GM21360 (cell line): ENCODE measurements at regions not wholly inside any gene's neighbourhood (a gene's known extent, or its start where the extent isn't known, plus 50 kb on each side); places are given as distances from the start of the nearest gene placed in this dataset.
"Not testable (repeated sequence)": the region's sequence is repeated elsewhere in the genome, so short reads cannot be mapped to it uniquely, and the experiment has no call there.

ENCODE experiments used
- ATAC-seq: cut with Tn5 transposase; IDR thresholded peaks from one replicate; pipeline ENCODE4 v1.9.1; 2021; ENCODE audit warnings: mild to moderate bottlenecking, moderate library complexity; ENCODE audit not compliant: unreplicated experiment

- no peak for ATAC-seq
Measured at GRCh38 chr21:35713914-35714313, 346.4 kb downstream of the SETD4 start.

DNA sequence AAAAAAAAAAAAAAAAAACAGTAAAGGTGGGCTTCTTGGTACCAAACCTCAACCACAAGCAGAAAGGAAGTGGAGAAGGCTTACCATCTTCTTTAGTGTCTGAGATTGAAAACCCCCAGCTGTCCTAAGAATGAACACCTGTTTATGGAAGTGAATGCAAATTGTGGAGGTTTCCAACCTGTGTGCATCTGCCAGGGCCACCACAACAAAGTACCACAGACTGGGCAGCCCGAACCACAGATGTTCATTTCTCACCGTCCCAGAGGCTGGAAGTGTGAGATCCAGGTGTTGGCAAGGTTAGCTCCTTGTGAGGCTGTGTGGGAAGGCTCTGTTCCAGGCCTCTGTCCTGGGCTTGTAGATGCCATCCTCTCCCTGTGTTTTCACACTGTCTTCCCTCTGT is 348.7 kb downstream of the SETD4 start:
- ATAC-seq = no peak

DNA sequence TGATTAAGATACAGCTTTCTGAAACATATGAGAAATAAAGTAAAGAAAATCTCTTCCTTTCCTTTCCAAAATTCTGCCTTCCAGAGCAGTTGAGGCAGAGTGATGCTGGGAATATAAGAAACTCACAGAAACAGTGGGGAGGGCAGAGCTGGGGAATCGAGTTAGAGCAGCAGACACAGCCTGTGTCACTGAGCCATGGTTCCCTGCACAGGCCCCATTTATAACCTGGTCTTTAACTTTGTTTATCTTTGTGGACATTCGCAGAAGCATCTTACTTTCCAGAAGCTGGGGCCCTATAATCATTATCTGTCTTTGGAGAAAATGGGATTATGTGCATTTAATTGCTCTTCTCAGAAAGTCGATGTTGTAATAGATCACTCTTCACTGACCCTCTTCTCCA is 349.1 kb downstream of the SETD4 start:
- ATAC-seq = no peak

DNA sequence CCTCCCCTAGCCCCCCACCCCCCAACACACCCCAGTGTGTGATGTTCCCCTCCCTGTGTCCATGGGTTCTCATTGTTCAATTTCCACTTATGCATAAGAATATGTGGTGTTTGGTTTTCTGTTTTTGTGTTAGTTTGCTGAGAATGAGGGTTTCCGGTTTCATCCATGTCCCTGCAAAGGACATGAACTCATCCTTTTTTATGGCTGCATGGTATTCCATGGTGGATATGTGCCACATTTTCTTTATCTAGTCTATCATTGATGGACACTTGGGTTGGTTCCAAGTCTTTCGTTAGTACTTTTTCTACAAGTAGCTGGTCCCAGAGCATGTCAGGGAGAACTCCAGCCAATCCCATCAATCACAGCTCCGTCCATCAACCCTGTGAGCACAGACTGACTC is 350.3 kb downstream of the SETD4 start:
- not testable (repeated sequence) for ATAC-seq

- ATAC-seq = no peak
Measured at GRCh38 chr21:35705888-35706287, 354.4 kb downstream of the SETD4 start.

DNA sequence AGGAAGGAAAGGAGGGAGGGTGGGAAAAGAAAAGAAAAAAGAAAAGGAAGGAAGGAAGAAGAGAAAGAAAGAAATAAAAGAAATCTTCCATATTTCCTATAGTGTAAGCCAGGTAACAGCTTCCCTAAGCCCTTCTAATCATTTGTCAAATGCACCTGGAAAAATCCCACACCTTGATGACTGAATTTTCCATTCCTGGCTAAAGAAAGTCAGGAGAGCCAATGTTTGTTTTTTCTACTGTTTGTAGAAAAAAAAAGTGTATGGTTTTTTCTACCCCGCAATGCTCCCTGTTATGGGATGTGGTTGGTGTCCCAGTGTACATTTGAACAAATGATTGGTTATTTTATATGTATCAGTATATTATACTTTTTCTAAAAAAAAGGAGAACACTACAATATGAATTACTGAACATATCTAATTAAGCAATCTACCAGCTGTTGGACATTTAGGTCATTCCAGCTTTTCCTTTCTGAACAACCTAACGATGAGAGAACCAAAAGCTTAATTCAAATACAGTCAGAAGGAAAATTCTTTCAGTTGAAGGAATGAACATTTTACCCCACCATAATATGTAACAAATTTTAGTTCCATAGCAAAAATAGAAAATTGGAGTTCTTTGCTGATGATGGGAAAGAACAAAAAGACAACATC is 355.0 kb downstream of the SETD4 start:
- no peak for ATAC-seq

DNA sequence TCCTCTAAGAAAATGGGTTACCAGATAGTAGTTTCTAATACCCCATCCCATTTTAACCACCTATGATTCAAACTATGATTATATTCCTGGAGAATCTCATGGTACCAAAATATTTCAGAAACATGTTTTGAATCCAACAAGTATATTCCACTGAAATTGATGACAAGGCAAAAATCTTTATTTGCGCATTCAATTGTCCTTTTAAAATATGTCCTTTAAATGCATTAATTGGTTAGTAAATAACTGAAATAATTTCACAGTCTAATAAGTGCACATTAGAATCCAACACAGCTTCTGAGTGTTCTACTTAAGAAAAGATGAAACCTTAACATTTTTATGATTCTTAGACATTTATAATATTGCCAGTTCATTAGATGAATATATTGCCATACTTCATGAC is 356.6 kb downstream of the SETD4 start:
- ATAC-seq = no peak

DNA sequence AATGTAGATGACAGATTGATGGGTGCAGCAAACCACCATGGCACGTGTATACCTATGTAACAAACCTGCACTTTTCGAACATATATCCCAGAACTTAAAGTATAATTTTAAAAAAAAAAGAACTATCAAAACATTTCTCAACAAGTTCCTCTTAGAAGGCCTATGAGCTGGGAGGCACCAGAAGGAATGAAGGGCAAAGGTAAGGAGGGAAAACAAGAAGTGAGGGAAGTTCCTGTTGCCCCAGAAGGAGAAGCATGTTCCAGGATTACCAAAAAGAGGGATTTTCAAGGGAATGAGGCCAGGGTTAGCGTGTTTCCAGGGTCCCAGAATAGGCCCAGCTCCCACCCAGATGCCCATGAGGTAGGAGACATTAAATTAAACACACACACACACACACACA is 361.0 kb downstream of the SETD4 start:
- ATAC-seq = no peak

GRCh38 chr21:35697321-35697808 is 363.0 kb downstream of the SETD4 start:
- ATAC-seq = no peak

GRCh38 chr21:35696644-35697043 is 363.7 kb downstream of the SETD4 start:
- no peak for ATAC-seq

GRCh38 chr21:35692311-35692710 is 368.0 kb downstream of the SETD4 start:
- ATAC-seq = no peak

- ATAC-seq = no peak
Measured at GRCh38 chr21:35690436-35690835, 369.9 kb downstream of the SETD4 start.

DNA sequence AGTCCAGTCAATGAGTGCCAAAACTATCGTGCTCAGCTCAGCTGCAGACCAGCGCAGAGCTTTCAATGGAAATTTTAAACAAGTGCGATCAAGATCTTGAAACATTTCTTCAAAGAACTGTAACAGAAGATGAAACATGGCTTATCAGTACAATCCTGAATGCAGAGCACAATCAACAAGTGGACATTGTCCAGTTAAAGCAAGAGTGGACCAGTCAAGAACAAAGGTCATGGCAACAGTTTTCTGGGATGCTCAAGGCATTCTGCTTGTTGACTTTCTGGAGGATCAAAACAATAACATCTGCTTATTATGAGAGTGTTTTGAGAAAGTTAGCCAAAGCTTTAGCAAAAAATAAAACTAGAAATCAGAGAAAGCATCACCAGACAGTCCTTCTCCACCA is 374.2 kb downstream of the SETD4 start:
- ATAC-seq = no peak

- ATAC-seq = no peak
Measured at GRCh38 chr21:35683664-35684304, 376.5 kb downstream of the SETD4 start.

DNA sequence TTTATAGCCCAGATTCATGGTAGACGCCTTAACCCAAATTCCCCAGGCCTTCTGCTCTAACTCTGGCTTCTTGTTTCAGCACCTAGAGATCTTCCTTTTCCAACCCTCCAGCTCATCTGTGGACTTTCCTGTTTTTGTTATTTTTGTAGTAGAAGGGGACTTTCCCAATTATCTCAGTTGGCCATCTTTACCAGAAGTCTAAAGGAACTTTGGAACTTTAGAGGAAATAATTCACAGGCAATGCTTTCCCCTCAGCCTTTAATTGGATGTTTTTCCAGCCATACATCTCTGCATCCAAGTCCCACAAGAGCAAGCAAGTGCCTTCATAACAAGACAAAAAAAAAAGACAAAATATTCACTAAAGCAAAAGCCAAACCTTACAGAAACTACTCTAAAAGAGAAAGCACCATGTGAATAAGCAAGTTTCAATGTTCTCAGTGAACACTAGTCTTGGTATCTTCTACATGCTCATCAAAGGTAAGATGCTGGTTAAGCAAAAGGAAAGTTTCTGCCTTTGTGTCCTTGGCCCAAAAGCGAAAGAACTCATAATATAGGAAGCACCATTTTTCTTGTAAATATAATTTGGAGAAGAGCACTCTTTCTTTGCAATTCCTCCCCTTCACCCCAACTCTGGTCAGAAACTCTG is 377.3 kb downstream of the SETD4 start:
- no peak for ATAC-seq

DNA sequence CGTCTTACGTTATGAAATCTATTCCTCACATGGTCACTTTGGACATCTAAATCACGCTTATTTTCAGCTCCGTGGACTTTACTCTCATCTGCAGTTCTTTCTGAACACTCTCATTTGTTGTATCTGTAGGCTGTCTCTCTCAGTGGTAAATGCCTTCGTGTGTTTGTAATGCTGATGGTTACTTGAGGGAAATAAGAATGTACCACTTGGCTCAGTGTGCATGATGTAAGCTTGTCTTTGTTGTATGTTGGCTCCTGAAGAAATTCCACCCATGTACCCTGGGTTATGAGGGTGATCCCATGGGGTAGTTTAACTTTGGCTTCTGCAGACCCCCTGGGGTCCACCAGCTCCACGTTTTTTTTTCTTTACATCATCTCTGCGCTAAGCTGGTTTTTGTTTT is 378.4 kb downstream of the SETD4 start:
- no peak for ATAC-seq

DNA sequence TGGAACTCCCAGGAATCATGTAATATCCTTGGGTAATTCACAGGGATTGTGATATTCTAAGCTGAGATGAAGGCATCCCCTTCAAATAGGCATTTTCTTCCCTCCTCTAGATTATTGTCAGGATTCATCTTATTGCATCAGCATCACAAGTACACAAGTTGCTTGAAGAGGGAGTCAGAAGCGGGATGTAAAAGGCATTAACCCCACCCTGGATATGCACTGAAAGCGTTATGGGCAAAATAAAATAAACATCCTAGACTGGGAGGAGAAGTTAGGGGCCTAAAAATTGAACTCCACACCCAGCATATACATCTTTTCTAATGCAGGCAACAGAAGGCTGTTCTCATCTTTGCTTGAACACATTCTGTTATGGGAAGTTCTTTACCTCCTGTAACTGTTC is 381.2 kb downstream of the SETD4 start:
- no peak for ATAC-seq

DNA sequence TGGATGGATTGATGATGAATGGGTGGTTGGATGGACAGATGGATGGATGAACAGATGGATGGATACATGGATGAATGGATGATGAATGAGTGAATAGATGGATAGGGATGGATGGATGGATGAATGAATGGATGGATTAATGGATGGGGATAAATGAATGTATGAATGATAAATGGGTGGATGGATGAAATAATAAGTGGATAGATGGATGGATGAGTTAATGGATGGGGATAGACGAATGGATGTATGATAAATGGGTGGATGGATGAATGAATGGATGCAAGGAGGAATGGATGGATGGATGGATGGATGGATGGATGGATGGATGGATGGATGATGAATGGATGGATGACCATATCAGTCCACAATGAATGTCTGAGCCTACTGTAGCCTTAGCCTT is 381.9 kb downstream of the SETD4 start:
- ATAC-seq = no peak

DNA sequence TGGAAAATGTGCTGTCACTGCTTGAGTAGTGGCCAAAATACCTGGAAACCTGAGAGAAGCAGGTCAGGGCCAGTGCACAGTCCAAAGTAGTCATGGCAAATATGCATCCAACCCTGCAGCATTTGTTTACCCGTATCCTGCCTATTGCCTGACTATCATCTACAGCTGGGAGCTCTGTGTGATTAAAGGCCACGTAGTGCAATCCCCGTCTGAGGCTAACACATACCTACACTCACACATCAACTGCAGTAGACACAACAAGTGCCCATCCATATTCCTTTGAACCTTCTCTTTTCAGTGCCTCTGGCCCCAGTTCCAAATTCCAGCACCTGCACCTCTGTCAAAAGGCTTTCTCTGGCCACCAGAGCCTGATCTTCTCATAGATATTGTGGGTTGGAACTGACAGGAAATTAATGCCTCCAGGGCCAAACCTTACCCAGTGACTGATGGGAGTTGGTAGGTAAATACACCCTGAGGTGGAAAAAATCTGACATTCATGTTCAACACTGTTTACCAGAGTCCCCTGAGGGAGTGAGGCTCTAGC is 383.0 kb downstream of the SETD4 start:
- ATAC-seq = no peak

DNA sequence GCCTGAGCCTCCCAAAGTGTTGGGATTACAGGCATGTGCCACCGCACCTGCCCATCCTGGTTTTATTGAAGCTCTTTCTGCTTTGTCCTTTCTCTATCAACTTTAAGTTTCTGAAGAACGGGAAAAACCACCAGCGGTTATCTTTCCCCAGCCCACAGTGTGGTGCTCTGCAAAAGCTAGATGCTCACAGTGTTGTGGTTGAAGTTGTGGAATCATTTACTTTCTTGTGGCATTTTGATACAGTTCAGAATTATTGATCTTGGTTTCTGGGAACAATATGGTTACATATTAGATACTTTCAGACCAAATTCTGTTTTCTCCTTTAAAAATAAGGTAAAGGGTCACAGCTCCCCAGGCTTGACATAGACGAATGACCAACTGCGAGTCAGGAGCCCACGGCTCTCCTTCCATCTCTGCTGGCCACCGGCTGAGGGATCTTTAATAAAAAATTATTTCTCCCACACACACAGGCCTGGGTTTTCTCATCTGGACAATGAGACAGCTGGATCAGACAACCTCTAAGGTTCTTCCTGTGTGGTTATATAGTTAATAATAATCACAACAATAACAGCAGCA is 385.3 kb downstream of the SETD4 start:
- no peak for ATAC-seq

GRCh38 chr21:35674091-35674671 is 386.1 kb downstream of the SETD4 start:
- no peak for ATAC-seq
